ENCODE measurements at regions not wholly inside any gene's neighbourhood (a gene's known extent, or its start where the extent isn't known, plus 50 kb on each side); places are given as distances from the start of the nearest gene placed in this dataset.

GRCh38 chr12:67909681-67910080 lies 79.6 kb upstream of the IFNG-AS1 start:
- Histone ChIP-seq H3K27me3 (no peaks in the 10 kb centered on the region), H3K9me3 (no peaks in the 10 kb centered on the region), H3K4me3 (no peak overlapping the region), H3K4me1 (peaks cover 0 to 7% of the 10 kb centered on the region in 2 donors), H3K27ac (no peak overlapping the region), H3K36me3 (no peaks in the 10 kb centered on the region)
- TF ChIP-seq CTCF (IDR thresholded peaks at IDR 0.05) = no peak
- intact Hi-C loops (cut with DNase I) = loop anchor here (5.0 to 10.0 kb wide), 2 partner anchors 82 to 265 kb away; partner anchors contain the start of gene DYRK2
- no peak for DNase-seq (ENCODE audit: low spot score in 2 of 2)

- TF ChIP-seq CTCF (IDR thresholded peaks at IDR 0.05) = no peak
- H3K27ac ChIP-seq = no peak overlapping the region
- H3K4me1 ChIP-seq = peaks cover 0 to 7% of the 10 kb centered on the region in 2 donors
- no peaks in the 10 kb centered on the region for H3K27me3 ChIP-seq
- no peak overlapping the region for H3K4me3 ChIP-seq
- intact Hi-C loops (cut with DNase I) = loop anchor here (5.0 to 10.0 kb wide), 2 partner anchors 83 to 266 kb away; partner anchors contain the start of gene DYRK2
- H3K36me3 ChIP-seq = no peaks in the 10 kb centered on the region
- H3K9me3 ChIP-seq = no peaks in the 10 kb centered on the region
- no peak for DNase-seq (ENCODE audit: low spot score in 2 of 2)
These were observed 78.6 kb upstream of the IFNG-AS1 start for GRCh38 chr12:67910360-67911274.

GRCh38 chr12:67911275-67911600 lies 78.0 kb upstream of the IFNG-AS1 start:
- no peaks in the 10 kb centered on the region for H3K27me3 ChIP-seq
- no peak overlapping the region for H3K27ac ChIP-seq
- no peak for TF ChIP-seq CTCF (IDR thresholded peaks at IDR 0.05)
- DNase-seq (ENCODE audit: low spot score in 2 of 2) = no peak
- no peaks in the 10 kb centered on the region for H3K9me3 ChIP-seq
- H3K36me3 ChIP-seq = no peaks in the 10 kb centered on the region
- intact Hi-C loops (cut with DNase I) = loop anchor here (5.0 to 10.0 kb wide), 2 partner anchors 84 to 266 kb away; partner anchors contain the start of gene DYRK2
- H3K4me3 ChIP-seq = no peak overlapping the region
- H3K4me1 ChIP-seq = peaks cover 0 to 7% of the 10 kb centered on the region in 2 donors

GRCh38 chr12:67911789-67912188 lies 77.5 kb upstream of the IFNG-AS1 start:
- no peak overlapping the region for H3K4me3 ChIP-seq
- H3K9me3 ChIP-seq = no peaks in the 10 kb centered on the region
- no peak for DNase-seq (ENCODE audit: low spot score in 2 of 2)
- no peak overlapping the region for H3K27ac ChIP-seq
- peaks cover 0 to 7% of the 10 kb centered on the region in 2 donors for H3K4me1 ChIP-seq
- no peaks in the 10 kb centered on the region for H3K36me3 ChIP-seq
- H3K27me3 ChIP-seq = no peaks in the 10 kb centered on the region
- no peak for TF ChIP-seq CTCF (IDR thresholded peaks at IDR 0.05)
- intact Hi-C loops (cut with DNase I) = loop anchor here (5.0 to 10.0 kb wide), 2 partner anchors 84 to 267 kb away; partner anchors contain the start of gene DYRK2

GRCh38 chr12:67915335-67915851 lies 73.9 kb upstream of the IFNG-AS1 start:
- Histone ChIP-seq H3K4me3 (no peak overlapping the region), H3K36me3 (no peaks in the 10 kb centered on the region), H3K9me3 (no peaks in the 10 kb centered on the region), H3K27ac (no peak overlapping the region), H3K27me3 (no peaks in the 10 kb centered on the region), H3K4me1 (peaks cover 0 to 7% of the 10 kb centered on the region in 2 donors)
- no peak for TF ChIP-seq CTCF (IDR thresholded peaks at IDR 0.05)
- intact Hi-C loops (cut with DNase I) = loop anchor here (10.0 kb wide), 1 partner anchor 271 kb away; the partner anchor contains the start of gene DYRK2
- no peak for DNase-seq (ENCODE audit: low spot score in 2 of 2)
